Common myeloid progenitor, CD34-positive (primary cell): ENCODE measurements at regions not wholly inside any gene's neighbourhood (a gene's known extent, or its start where the extent isn't known, plus 50 kb on each side); places are given as distances from the start of the nearest gene placed in this dataset.

ENCODE experiments used
- CTCF ChIA-PET: fragments of 350-600 bp; sonication (Branson Sonifier 250); formaldehyde crosslinking; loops from one replicate; lab custom pipeline; 2021; ENCODE audit warnings: antibody characterized with exemption; lab: Charles Lee
- POLR2A ChIA-PET: fragments of 350-600 bp; sonication (Branson Sonifier 250); formaldehyde crosslinking; loops from one replicate; lab custom pipeline; 2021; ENCODE audit warnings: antibody characterized with exemption; lab: Charles Lee
- DNase-seq, 3 donors: peaks; one replicate each; pipeline versions ENCODE4 v3.0.0 to v3.0.0-alpha.2; 2013
- H3K27ac ChIP-seq, 2 experiments: 1 replicate in 1 of 2; 2 replicates in 1 of 2; pipeline ENCODE4 v1.7.0; 2013; ENCODE audit warnings: inconsistent platforms in 2 of 2, low read length in 2 of 2, mild to moderate bottlenecking in 2 of 2, low read depth in 1 of 2, moderate library complexity in 1 of 2; ENCODE audit not compliant: severe bottlenecking in 2 of 2, insufficient read depth in 1 of 2, poor library complexity in 1 of 2
- H3K27me3 ChIP-seq, 5 experiments: replicated peaks in 2 of 5; 1 replicate in 3 of 5; 2 replicates in 2 of 5; pipeline versions ENCODE4 v1.6.1 to v1.7.0; 2013; ENCODE audit warnings: low read length in 4 of 5, mild to moderate bottlenecking in 2 of 5, moderate library complexity in 2 of 5, inconsistent platforms in 1 of 5; ENCODE audit not compliant: insufficient read depth in 5 of 5, control insufficient read depth in 4 of 5
- H3K36me3 ChIP-seq, 4 experiments: 1 replicate in 2 of 4; 2 replicates in 2 of 4; pipeline versions ENCODE4 v1.6.1 to v1.7.0; 2013; ENCODE audit warnings: low read length in 3 of 4, control low read depth in 1 of 4, mild to moderate bottlenecking in 1 of 4; ENCODE audit not compliant: control insufficient read depth in 4 of 4, insufficient read depth in 4 of 4
- H3K4me1 ChIP-seq, 4 experiments: 1 replicate in 3 of 4; 2 replicates in 1 of 4; pipeline versions ENCODE4 v1.6.1 to v1.7.1; 2013; ENCODE audit warnings: low read length in 3 of 4, mild to moderate bottlenecking in 3 of 4, control low read depth in 1 of 4, inconsistent platforms in 1 of 4, moderate library complexity in 1 of 4; ENCODE audit not compliant: control insufficient read depth in 4 of 4, insufficient read depth in 4 of 4; ENCODE audit errors: control extremely low read depth in 1 of 4
- H3K4me3 ChIP-seq, 7 experiments: 1 replicate in 4 of 7; 2 replicates in 3 of 7; pipeline versions ENCODE4 v1.5.1 to v1.7.0; 2013; ENCODE audit warnings: mild to moderate bottlenecking in 7 of 7, low read length in 6 of 7, moderate library complexity in 6 of 7, inconsistent platforms in 2 of 7, low read depth in 2 of 7, control low read depth in 1 of 7; ENCODE audit not compliant: insufficient read depth in 4 of 7, control insufficient read depth in 1 of 7; ENCODE audit errors: extremely low read depth in 1 of 7
- H3K9me3 ChIP-seq, 5 experiments: 1 replicate in 4 of 5; 2 replicates in 1 of 5; pipeline versions ENCODE4 v1.6.1 to v1.7.1; 2013; ENCODE audit warnings: low read length in 4 of 5, mild to moderate bottlenecking in 2 of 5, inconsistent platforms in 1 of 5, low read depth in 1 of 5, moderate library complexity in 1 of 5; ENCODE audit not compliant: control insufficient read depth in 4 of 5, insufficient read depth in 2 of 5; ENCODE audit errors: control extremely low read depth in 1 of 5
- WGBS: methylation state at CpG from one replicate; pipeline ENCODE4 v1.1.5; 2013; ENCODE audit not compliant: insufficient coverage; 5-methylcytosine and 5-hydroxymethylcytosine counted together

DNA sequence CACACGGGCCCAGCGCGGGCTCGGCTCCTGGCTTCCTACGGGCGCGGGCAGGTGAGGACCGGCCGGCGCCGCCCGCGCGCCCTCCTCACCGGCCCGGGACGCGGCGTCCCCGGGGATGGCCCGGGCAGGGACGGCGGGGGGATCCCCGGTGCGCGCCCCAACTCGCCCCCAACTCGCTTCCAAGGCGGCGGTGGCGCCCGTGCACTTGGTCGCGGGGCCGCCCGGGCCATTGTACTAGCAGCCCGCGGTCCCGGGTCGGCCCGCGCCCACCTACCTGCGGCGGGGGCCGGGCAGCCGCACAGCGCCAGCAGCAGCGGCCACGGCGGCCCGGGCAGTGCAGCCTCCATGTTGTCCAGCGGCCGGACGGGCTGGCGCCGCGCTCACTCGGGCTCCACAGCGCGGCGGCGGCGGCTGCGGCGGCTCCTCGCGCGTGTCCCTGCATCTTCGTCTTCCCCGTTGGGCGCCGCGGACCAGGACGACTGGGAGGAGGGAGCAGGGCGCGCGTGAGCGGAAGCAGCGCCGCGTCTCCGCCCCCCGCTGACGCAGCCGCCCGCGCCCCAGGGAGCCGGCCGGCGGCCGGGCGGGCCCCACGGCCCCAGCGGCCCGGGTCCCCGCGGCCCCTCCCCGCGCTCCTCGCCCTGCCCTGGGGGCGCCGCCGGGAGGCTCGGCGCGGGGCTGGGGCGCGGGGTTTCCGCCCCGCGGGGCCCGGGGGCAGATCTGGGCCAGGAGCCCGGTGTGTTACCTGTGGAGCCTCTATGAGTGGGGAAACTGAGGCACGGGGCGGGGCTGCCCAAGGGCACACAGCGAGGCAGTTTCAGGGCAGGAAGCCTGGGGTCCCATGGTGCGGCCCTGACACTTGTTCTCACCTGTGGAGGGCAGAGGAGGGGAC lies 159.3 kb upstream of the GRK3 start:
- H3K27me3 ChIP-seq: no peaks in the 10 kb centered on the region
- H3K4me1 ChIP-seq: peaks cover 8 to 56% (median 52%) of the 10 kb centered on the region in 4 experiments
- peak overlapping the region; percentile 52 to 84 (median 75) for H3K4me3 ChIP-seq
- POLR2A ChIA-PET: no interaction called here
- no peaks in the 10 kb centered on the region for H3K36me3 ChIP-seq
- WGBS: 0% methylated on average over 101 of the region's 117 CpGs
- no peaks in the 10 kb centered on the region for H3K9me3 ChIP-seq
- peak; percentile 65 to 72 (median 72) for DNase-seq
- peak overlapping the region; percentile 64 to 77 for H3K27ac ChIP-seq
- CTCF ChIA-PET: interaction anchor here (1.8 kb wide), 1 partner anchor 13 kb away, joined by 4 read pairs; no protein-coding TSS in a partner anchor

DNA sequence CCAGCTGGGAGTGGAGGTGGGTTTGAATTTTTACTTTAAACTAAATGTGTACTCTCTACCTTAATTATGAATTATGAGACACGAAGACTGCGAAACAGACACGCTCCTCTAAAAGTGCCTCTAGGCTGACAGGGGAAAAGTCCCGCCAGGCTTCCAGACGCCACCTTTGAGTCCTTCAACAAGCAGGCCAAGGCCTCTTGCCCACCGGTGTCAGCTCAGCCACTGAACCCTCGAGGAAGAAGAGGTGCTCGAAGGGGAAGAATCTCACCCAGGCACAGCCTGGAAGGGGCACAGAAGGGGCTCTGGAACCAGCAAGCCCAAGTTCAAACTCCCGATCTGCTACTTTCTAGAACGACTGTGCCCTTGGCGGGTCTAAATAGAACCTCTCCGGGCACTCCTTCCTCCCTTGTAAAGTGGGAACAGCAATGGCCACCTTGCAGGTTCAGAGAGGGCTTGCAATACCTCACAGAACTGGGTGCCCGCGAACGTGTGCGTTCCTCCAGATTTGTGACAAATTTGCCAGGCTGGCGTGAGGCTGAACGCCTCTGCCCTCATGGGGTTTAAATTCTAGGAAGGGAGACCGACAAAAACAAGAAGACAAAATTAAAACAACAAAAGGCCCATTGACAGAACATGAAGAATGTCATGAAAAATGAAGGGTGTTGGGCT lies 158.5 kb upstream of the GRK3 start:
- H3K27ac ChIP-seq: peak overlapping the region; percentile 64 to 77
- POLR2A ChIA-PET: no interaction called here
- DNase-seq: no peak
- no peaks in the 10 kb centered on the region for H3K9me3 ChIP-seq
- WGBS: 69% methylated on average over 18 of the region's 19 CpGs
- peak overlapping the region in 6 of 7 experiments; percentile 52 to 84 (median 77) for H3K4me3 ChIP-seq
- CTCF ChIA-PET: interaction anchor here (1.8 kb wide), 1 partner anchor 12 kb away, joined by 4 read pairs; no protein-coding TSS in a partner anchor
- H3K36me3 ChIP-seq: no peaks in the 10 kb centered on the region
- peaks cover 8 to 49% (median 44%) of the 10 kb centered on the region in 4 experiments for H3K4me1 ChIP-seq
- H3K27me3 ChIP-seq: no peaks in the 10 kb centered on the region

- no peak for DNase-seq
Observed at GRCh38 chr22:25406510-25407210, 157.8 kb upstream of the GRK3 start.

GRCh38 chr22:25407226-25407858 lies 157.1 kb upstream of the GRK3 start:
- peaks cover 5 to 37% (median 33%) of the 10 kb centered on the region in 4 experiments for H3K4me1 ChIP-seq
- no peak overlapping the region for H3K4me3 ChIP-seq
- 99% methylated on average over 8 of the region's 11 CpGs for WGBS
- no peak overlapping the region for H3K27ac ChIP-seq
- DNase-seq: no peak
- POLR2A ChIA-PET: no interaction called here
- H3K9me3 ChIP-seq: no peaks in the 10 kb centered on the region
- CTCF ChIA-PET: no interaction called here
- no peaks in the 10 kb centered on the region for H3K27me3 ChIP-seq
- no peaks in the 10 kb centered on the region for H3K36me3 ChIP-seq

More at GRCh38 chr22:25406510-25407210, 157.8 kb upstream of the GRK3 start:
- H3K9me3 ChIP-seq: no peaks in the 10 kb centered on the region
- H3K27me3 ChIP-seq: no peaks in the 10 kb centered on the region
- 79% methylated on average over 6 of the region's 10 CpGs for WGBS
- no peak overlapping the region for H3K4me3 ChIP-seq
- ChIA-PET POLR2A (no interaction called here), CTCF (interaction anchor here (1.8 kb wide), 1 partner anchor 11 kb away, joined by 4 read pairs; no protein-coding TSS in a partner anchor)
- peaks cover 8 to 44% (median 40%) of the 10 kb centered on the region in 4 experiments for H3K4me1 ChIP-seq
- no peaks in the 10 kb centered on the region for H3K36me3 ChIP-seq
- H3K27ac ChIP-seq: no peak overlapping the region

GRCh38 chr22:25407859-25408229 lies 156.6 kb upstream of the GRK3 start:
- no peaks in the 10 kb centered on the region for H3K27me3 ChIP-seq
- ChIA-PET POLR2A (no interaction called here), CTCF (no interaction called here)
- no peak overlapping the region for H3K27ac ChIP-seq
- H3K4me3 ChIP-seq: no peak overlapping the region
- H3K4me1 ChIP-seq: peaks cover 5 to 32% (median 28%) of the 10 kb centered on the region in 4 experiments
- DNase-seq: no peak
- no peaks in the 10 kb centered on the region for H3K9me3 ChIP-seq
- WGBS: no CpG with 5 or more reads among the region's 2 CpGs
- H3K36me3 ChIP-seq: no peaks in the 10 kb centered on the region

- Histone ChIP-seq H3K4me3 (no peak overlapping the region), H3K36me3 (no peaks in the 10 kb centered on the region), H3K27me3 (no peaks in the 10 kb centered on the region), H3K9me3 (peaks cover 0 to 9% (median 0%) of the 10 kb centered on the region in 5 experiments), H3K4me1 (peaks cover 0 to 18% (median 15%) of the 10 kb centered on the region in 4 experiments), H3K27ac (no peak overlapping the region)
- ChIA-PET POLR2A (no interaction called here), CTCF (no interaction called here)
- WGBS: 100% methylated on average over 3 of the region's 3 CpGs
- DNase-seq: no peak
Observed at GRCh38 chr22:25409240-25409639, 155.2 kb upstream of the GRK3 start.
